PC-3 (cell line): ENCODE measurements at regions not wholly inside any gene's neighbourhood (a gene's known extent, or its start where the extent isn't known, plus 50 kb on each side); places are given as distances from the start of the nearest gene placed in this dataset.
"Not testable (repeated sequence)": the region's sequence is repeated elsewhere in the genome, so short reads cannot be mapped to it uniquely, and the experiment has no call there.

Source experiments
- EZH2 ChIP-seq: fragments of 300-600 bp; sonication (generic); IDR thresholded peaks from one replicate; pipeline ENCODE4 v1.6.1; 2017; ENCODE audit warnings: antibody characterized with exemption, mild to moderate bottlenecking, low read length; ENCODE audit not compliant: unreplicated experiment
- EZH2phosphoT487 ChIP-seq: fragments of 300-600 bp; sonication (generic); IDR thresholded peaks from 2 replicates; pipeline ENCODE4 v1.6.1; 2018; ENCODE audit warnings: mild to moderate bottlenecking, antibody characterized with exemption, low read length, borderline replicate concordance
- TF ChIP-seq, protein P1 (sequence below): fragments of 300-600 bp; sonication (generic); conservative IDR thresholded peaks from 2 replicates; pipeline ENCODE4 v1.5.1; 2017; ENCODE audit warnings: antibody characterized with exemption, low read depth, mild to moderate bottlenecking, low read length

DNA sequence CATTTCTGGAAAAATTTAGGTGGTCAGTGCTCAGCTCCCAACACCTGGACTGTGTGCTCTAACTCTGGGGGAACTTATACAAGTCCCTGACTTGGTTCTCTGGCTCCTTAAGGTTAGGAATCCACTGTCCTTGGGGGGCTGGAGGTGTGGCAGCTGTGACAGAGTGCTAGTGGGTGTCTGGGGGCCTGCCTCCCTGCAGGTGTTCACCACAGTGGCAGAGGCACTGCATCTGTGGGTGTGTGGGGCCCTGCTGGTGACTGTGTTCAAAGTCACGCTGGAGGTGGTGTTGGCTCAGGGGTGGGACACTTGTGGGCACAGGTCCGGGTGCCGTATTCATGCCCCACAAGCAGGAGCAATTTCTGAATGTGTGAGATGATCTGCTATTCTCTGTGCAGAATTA, 87.2 kb downstream of the OR4M2 start:
- TF ChIP-seq, protein P1, sequence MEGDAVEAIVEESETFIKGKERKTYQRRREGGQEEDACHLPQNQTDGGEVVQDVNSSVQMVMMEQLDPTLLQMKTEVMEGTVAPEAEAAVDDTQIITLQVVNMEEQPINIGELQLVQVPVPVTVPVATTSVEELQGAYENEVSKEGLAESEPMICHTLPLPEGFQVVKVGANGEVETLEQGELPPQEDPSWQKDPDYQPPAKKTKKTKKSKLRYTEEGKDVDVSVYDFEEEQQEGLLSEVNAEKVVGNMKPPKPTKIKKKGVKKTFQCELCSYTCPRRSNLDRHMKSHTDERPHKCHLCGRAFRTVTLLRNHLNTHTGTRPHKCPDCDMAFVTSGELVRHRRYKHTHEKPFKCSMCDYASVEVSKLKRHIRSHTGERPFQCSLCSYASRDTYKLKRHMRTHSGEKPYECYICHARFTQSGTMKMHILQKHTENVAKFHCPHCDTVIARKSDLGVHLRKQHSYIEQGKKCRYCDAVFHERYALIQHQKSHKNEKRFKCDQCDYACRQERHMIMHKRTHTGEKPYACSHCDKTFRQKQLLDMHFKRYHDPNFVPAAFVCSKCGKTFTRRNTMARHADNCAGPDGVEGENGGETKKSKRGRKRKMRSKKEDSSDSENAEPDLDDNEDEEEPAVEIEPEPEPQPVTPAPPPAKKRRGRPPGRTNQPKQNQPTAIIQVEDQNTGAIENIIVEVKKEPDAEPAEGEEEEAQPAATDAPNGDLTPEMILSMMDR: not testable (repeated sequence)
- TF ChIP-seq EZH2, EZH2phosphoT487: not testable (repeated sequence)
